K562 (cell line): ENCODE measurements at regions not wholly inside any gene's neighbourhood (a gene's known extent, or its start where the extent isn't known, plus 50 kb on each side); places are given as distances from the start of the nearest gene placed in this dataset.
"Not testable (repeated sequence)": the region's sequence is repeated elsewhere in the genome, so short reads cannot be mapped to it uniquely, and the experiment has no call there.

Source experiments
- ATAC-seq: fragments of 200-7000 bp; cut with Tn5 transposase; 3 replicates; pipeline ENCODE4 v1.9.1; 2020; ENCODE audit warnings: moderate library complexity
- BruUV-seq: library from RNA; stranded (reverse); fragments of 400-500 nt; replicated peaks from 2 replicates; lab custom pipeline; 2021; lab: Mats Ljungman, UMichigan
- CTCF ChIA-PET: fragments of 300-600 bp; formaldehyde crosslinking; extraction: SDS; loops from one replicate; lab custom pipeline; 2021; ENCODE audit warnings: low intra/inter-chr PET ratio; lab: Yijun Ruan, JAX
- POLR2A ChIA-PET: fragments of 300-600, 350-650 bp; sonication (Branson Sonifier 250); formaldehyde crosslinking; extraction: SDS; loops from one replicate; lab custom pipeline; 2021; ENCODE audit warnings: antibody characterized with exemption, inconsistent platforms; lab: Yijun Ruan, JAX
- DNase-seq, 4 experiments: peaks; one replicate each; pipeline versions ENCODE4 v3.0.0 to v3.0.0-alpha.2; 2011 to 2018; ENCODE audit warnings: low spot score in 3 of 4, mixed read lengths in 3 of 4; ENCODE audit errors: extremely low read depth in 1 of 4
- FAIRE-seq: peaks from 2 replicates; lab custom pipeline; 2011; peaks lifted over from hg19 to GRCh38; lab: Jason Lieb, UNC
- H2AFZ ChIP-seq: 2 replicates; pipeline ENCODE4 v1.6.0; 2011; ENCODE audit warnings: low read depth, low read length, control low read depth, inconsistent platforms
- H3K27ac ChIP-seq: fragments of 200-600 bp; 3 replicates; pipeline ENCODE4 v1.8.0; 2011; ENCODE audit warnings: low read depth, mild to moderate bottlenecking, control low read depth, inconsistent platforms, low read length, moderate library complexity, mixed read lengths; ENCODE audit errors: extremely low read depth
- H3K27me3 ChIP-seq, 2 experiments: fragments of 300-600 bp in 1 of 2; 2 replicates in 1 of 2; 3 replicates in 1 of 2; pipeline versions ENCODE4 v1.6.0 to v1.8.0; 2011; ENCODE audit warnings: inconsistent platforms in 2 of 2, low read length in 2 of 2, mild to moderate bottlenecking in 1 of 2, mixed read lengths in 1 of 2, moderate library complexity in 1 of 2; ENCODE audit not compliant: control insufficient read depth in 2 of 2, insufficient read depth in 2 of 2
- H3K36me3 ChIP-seq: fragments of 300-600 bp; 3 replicates; pipeline ENCODE4 v1.8.0; 2011; ENCODE audit warnings: mild to moderate bottlenecking, low read length, inconsistent platforms; ENCODE audit not compliant: control insufficient read depth, insufficient read depth
- H3K4me1 ChIP-seq, 2 experiments: fragments of 200-600 bp in 1 of 2; replicated peaks in 1 of 2; 2 replicates in 1 of 2; 3 replicates in 1 of 2; pipeline versions ENCODE4 v1.5.1 to v1.8.0; 2011; ENCODE audit warnings: inconsistent platforms in 2 of 2, low read length in 2 of 2, mild to moderate bottlenecking in 1 of 2, mixed read lengths in 1 of 2, moderate library complexity in 1 of 2; ENCODE audit not compliant: control insufficient read depth in 2 of 2, insufficient read depth in 2 of 2
- H3K4me2 ChIP-seq: 2 replicates; pipeline ENCODE4 v1.6.1; 2011; ENCODE audit warnings: low read length, control low read depth, inconsistent platforms, mixed read lengths; ENCODE audit not compliant: insufficient read depth
- H3K4me3 ChIP-seq: fragments of 200-600 bp; sonication (generic), shearing (Covaris generic); 2 replicates; pipeline ENCODE4 v1.5.1; 2016; ENCODE audit warnings: control low read depth, inconsistent platforms
- H3K79me2 ChIP-seq: fragments of 200-600 bp; 3 replicates; pipeline ENCODE4 v1.8.0; 2011; ENCODE audit warnings: low read length, inconsistent platforms; ENCODE audit not compliant: control insufficient read depth, insufficient read depth
- H3K9ac ChIP-seq, 2 experiments: 2 replicates each; pipeline versions ENCODE4 v1.6.0 to v1.6.1; 2011; ENCODE audit warnings: low read depth in 2 of 2, low read length in 2 of 2, control low read depth in 1 of 2, inconsistent platforms in 1 of 2, mild to moderate bottlenecking in 1 of 2, mixed read lengths in 1 of 2; ENCODE audit not compliant: insufficient read depth in 1 of 2
- H3K9me1 ChIP-seq: one replicate; pipeline ENCODE4 v1.6.0; 2011; ENCODE audit warnings: inconsistent platforms, mild to moderate bottlenecking, low read length, moderate library complexity; ENCODE audit not compliant: control insufficient read depth, insufficient read depth
- H3K9me3 ChIP-seq: replicated peaks from 2 replicates; pipeline ENCODE4 v1.5.1; 2011; ENCODE audit warnings: low read depth, low read length, inconsistent platforms; ENCODE audit not compliant: control insufficient read depth, insufficient read depth
- H4K20me1 ChIP-seq: replicated peaks from 2 replicates; pipeline ENCODE4 v1.6.1; 2011; ENCODE audit warnings: low read length, inconsistent platforms, mixed read lengths; ENCODE audit not compliant: control insufficient read depth, insufficient read depth
- ARID1B ChIP-seq: fragments of 450-650 bp; IDR thresholded peaks from 2 replicates; pipeline ENCODE4 v1.6.1; 2016; ENCODE audit warnings: antibody characterized with exemption, mild to moderate bottlenecking, inconsistent platforms
- CBX1 ChIP-seq: sonication (generic); IDR thresholded peaks from 2 replicates; pipeline ENCODE4 v1.6.1; 2016; ENCODE audit warnings: antibody characterized with exemption, low read depth, mild to moderate bottlenecking
- E2F8 ChIP-seq: fragments of 450-650 bp; IDR thresholded peaks from 2 replicates; pipeline ENCODE4 v1.7.1; 2018; ENCODE audit warnings: mild to moderate bottlenecking, low read depth; ENCODE audit not compliant: partially characterized antibody
- NFYB ChIP-seq: IDR thresholded peaks from 2 replicates; pipeline ENCODE4 v1.6.1; 2011; ENCODE audit warnings: mild to moderate bottlenecking, moderate library complexity; ENCODE audit not compliant: insufficient read length; ENCODE audit errors: extremely low read depth
- TBL1XR1 ChIP-seq, 2 experiments: IDR thresholded peaks; 2 replicates each; pipeline ENCODE4 v1.6.1; 2012; ENCODE audit warnings: improper control_type of control experiment in 2 of 2, low read length in 2 of 2, mild to moderate bottlenecking in 1 of 2
- WGBS: fragments of 100-300 bp; shearing (Covaris generic); methylation state at CpG from one replicate; pipeline ENCODE4 v1.1.6; 2016; ENCODE audit warnings: low coverage, mixed read lengths; ENCODE audit not compliant: insufficient coverage; ENCODE audit errors: missing lambda C conversion rate; 5-methylcytosine and 5-hydroxymethylcytosine counted together
- in situ Hi-C: fragments of 300-500 bp; cut with MboI; formaldehyde crosslinking; loops from 4 replicates; pipeline ENCODE4 v1.15.0; 2018; ENCODE audit warnings: inconsistent platforms, mixed read lengths
- intact Hi-C: fragments of 100-400 bp; cut with micrococcal nuclease; formaldehyde crosslinking; loops from 2 replicates; pipeline ENCODE4 v1.14.2; 2022

DNA sequence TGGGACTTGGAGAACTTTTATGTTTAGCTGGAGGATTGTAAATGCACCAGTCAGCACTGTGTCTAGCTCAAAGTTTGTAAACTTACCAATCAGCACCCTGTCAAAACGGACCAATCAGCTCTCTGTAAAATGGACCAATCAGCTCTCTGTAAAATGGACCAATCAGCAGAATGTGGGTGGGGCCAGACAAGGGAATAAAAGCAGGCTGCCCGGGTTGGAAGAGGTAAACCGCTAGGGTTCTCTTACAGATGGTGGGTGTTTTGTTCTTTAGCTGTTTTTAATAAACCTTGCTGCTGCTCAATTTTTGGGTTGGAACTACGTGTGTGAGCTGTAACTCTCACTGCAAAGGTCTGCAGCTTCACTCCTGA lies 57.6 kb upstream of the GBA3 start:
- POLR2A ChIA-PET, CTCF ChIA-PET: not testable (repeated sequence)

DNA sequence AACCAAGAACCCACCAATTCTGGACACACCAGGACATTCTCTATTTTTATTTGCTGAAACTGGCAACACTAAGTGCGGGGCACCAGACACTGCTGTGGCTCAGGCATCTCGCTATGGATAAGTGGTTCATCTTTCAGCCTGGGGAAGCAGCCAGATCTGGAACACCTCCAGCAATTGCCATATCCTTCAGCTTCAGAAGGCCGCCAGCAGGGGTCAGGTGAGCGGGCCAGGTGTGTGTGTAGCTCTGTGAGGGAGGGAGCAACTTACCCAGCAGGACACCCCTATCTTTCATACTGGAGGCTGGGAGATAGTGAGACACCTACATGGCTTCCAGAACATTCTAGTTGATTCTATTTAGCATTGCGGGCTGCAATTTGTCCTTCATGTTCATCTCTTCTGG lies 57.0 kb upstream of the GBA3 start:
- Histone ChIP-seq H3K27ac (no peak overlapping the region), H2AFZ (no peak overlapping the region), H3K4me1 (0 out of 5 replicates have a peak, but pooled peaks cover 0 to 3% of the 10 kb centered on the region in 2 experiments), H3K9me1 (no peaks in the 10 kb centered on the region), H3K79me2 (no peaks in the 10 kb centered on the region), H3K9me3 (no peaks in the 10 kb centered on the region), H3K9ac (no peak overlapping the region), H3K27me3 (no peaks in the 10 kb centered on the region), H3K4me3 (no peak overlapping the region), H4K20me1 (no peaks in the 10 kb centered on the region), H3K4me2 (no peak overlapping the region), H3K36me3 (no peaks in the 10 kb centered on the region)
- intact Hi-C loops (no loop called here), in situ Hi-C loops (no loop called here)
- 0% methylated on average over 5 of the region's 5 CpGs for WGBS
- ATAC-seq (no peak), DNase-seq (no peak), FAIRE-seq (no peak)
- CTCF ChIA-PET: no interaction called here
- POLR2A ChIA-PET: no interaction called here
- no TSS peak for BruUV-seq
- TF ChIP-seq CBX1 (no peak), TBL1XR1 (IDR thresholded peaks at IDR 0.05; ENCODE audit: low read length in 2 of 2) (no peak), ARID1B (no peak), E2F8 (no peak)

More for the DNA sequence above, 57.6 kb upstream of the GBA3 start:
- ATAC-seq, H3K36me3 ChIP-seq, H3K27ac ChIP-seq, intact Hi-C loops, H3K4me2 ChIP-seq, H3K4me1 ChIP-seq, FAIRE-seq, H3K27me3 ChIP-seq, H3K4me3 ChIP-seq, DNase-seq, H4K20me1 ChIP-seq, H3K9me3 ChIP-seq, H3K9ac ChIP-seq, H2AFZ ChIP-seq, in situ Hi-C loops, H3K9me1 ChIP-seq, BruUV-seq, H3K79me2 ChIP-seq: not testable (repeated sequence)
- TF ChIP-seq NFYB: peak; percentile 55
- WGBS: 0% methylated on average over 4 of the region's 4 CpGs
